ENCODE measurements at regions not wholly inside any gene's neighbourhood (a gene's known extent, or its start where the extent isn't known, plus 50 kb on each side); places are given as distances from the start of the nearest gene placed in this dataset.

DNA sequence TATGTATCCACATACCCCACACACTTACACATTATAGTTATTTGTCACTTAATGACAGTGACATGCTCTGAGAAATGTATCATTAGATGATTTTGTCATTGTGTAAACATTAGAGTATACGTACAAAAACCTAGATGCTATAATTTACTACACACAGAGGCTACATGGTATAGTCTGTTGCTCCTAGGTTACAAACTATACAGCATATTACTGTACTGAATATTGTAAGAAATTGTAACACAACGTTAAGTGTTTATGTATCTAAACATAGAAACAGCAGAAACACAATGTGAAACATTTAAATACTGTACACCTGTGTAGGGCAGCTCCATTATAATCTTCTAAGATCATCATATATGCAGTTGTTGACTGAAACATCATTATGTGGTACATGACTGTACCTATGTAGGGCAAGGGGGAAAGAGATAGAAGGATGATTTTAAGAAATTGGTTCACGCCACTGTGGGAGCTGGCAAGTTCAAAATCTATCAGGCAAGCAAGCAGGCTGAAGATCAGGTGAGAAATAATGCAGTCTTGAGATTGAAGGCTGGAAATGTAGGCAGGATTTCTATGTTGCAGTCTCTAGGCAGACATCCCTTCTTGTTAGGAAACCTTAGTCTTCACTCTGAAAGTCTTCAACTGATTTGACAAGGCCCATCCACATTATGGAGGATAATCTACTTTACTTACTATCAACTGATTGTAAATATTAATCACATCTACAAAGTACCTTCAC, 78.0 kb upstream of the CPEB2 start:
- H3K4me3 ChIP-seq = no peak overlapping the region
- Mint-ChIP-seq H3K9me3 (no peaks in the 10 kb centered on the region; the same call in 2 of the 3 replicates), H3K27ac (no peak overlapping the region), H3K4me3 (no peak overlapping the region), H3K27me3 (ENCODE audit: insufficient read depth, low read depth, poor library complexity) (peaks cover 7% of the 10 kb centered on the region), H3K36me3 (ENCODE audit: low read depth) (no peaks in the 10 kb centered on the region), H3K4me1 (peaks cover 5% of the 10 kb centered on the region; the same call in 2 of the 3 replicates)
- TF ChIP-seq, protein P1, sequence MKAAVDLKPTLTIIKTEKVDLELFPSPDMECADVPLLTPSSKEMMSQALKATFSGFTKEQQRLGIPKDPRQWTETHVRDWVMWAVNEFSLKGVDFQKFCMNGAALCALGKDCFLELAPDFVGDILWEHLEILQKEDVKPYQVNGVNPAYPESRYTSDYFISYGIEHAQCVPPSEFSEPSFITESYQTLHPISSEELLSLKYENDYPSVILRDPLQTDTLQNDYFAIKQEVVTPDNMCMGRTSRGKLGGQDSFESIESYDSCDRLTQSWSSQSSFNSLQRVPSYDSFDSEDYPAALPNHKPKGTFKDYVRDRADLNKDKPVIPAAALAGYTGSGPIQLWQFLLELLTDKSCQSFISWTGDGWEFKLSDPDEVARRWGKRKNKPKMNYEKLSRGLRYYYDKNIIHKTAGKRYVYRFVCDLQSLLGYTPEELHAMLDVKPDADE (IDR thresholded peaks at IDR 0.05) = no peak
- TF ChIP-seq ZNF114 (CRISPR knock-in tag; IDR thresholded peaks at IDR 0.05) (no peak), STAT1 (IDR thresholded peaks at IDR 0.05; ENCODE audit: unreplicated experiment) (no peak), POLR2AphosphoS5 (IDR thresholded peaks at IDR 0.05; ENCODE audit: low read depth) (no peak), NANOG (IDR thresholded peaks at IDR 0.05; ENCODE audit: borderline replicate concordance) (no peak), EZH2phosphoT487 (IDR thresholded peaks at IDR 0.05; ENCODE audit: unreplicated experiment) (no peak), JUNB (IDR thresholded peaks at IDR 0.05; ENCODE audit: unreplicated experiment) (no peak)
- TF ChIP-seq, protein P2, sequence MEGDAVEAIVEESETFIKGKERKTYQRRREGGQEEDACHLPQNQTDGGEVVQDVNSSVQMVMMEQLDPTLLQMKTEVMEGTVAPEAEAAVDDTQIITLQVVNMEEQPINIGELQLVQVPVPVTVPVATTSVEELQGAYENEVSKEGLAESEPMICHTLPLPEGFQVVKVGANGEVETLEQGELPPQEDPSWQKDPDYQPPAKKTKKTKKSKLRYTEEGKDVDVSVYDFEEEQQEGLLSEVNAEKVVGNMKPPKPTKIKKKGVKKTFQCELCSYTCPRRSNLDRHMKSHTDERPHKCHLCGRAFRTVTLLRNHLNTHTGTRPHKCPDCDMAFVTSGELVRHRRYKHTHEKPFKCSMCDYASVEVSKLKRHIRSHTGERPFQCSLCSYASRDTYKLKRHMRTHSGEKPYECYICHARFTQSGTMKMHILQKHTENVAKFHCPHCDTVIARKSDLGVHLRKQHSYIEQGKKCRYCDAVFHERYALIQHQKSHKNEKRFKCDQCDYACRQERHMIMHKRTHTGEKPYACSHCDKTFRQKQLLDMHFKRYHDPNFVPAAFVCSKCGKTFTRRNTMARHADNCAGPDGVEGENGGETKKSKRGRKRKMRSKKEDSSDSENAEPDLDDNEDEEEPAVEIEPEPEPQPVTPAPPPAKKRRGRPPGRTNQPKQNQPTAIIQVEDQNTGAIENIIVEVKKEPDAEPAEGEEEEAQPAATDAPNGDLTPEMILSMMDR (conservative IDR thresholded peaks at IDR 0.05; ENCODE audit: low read depth in 2 of 2) = no peak
- no peak overlapping the region for H2AFZ ChIP-seq
- H3K9me2 ChIP-seq (ENCODE audit: insufficient read depth) = no peaks in the 10 kb centered on the region
- H3K36me3 ChIP-seq (ENCODE audit: insufficient read depth) = no peaks in the 10 kb centered on the region
- no peak overlapping the region for H3K27ac ChIP-seq (ENCODE audit: low read depth)
- H3K79me2 ChIP-seq (replicated peaks; ENCODE audit: insufficient read depth) = no peaks in the 10 kb centered on the region
- H3K4me1 ChIP-seq (ENCODE audit: insufficient read depth) = 0 out of 2 replicates have a peak, but pooled peaks cover 4% of the 10 kb centered on the region
- H3F3A ChIP-seq (replicated peaks; ENCODE audit: low read depth) = no peaks in the 10 kb centered on the region
- ATAC-seq (no peak), DNase-seq (ENCODE audit: low spot score) (no peak)
- H3K27me3 ChIP-seq (ENCODE audit: insufficient read depth) = no peaks in the 10 kb centered on the region
- H4K20me1 ChIP-seq (replicated peaks; ENCODE audit: insufficient read depth) = no peaks in the 10 kb centered on the region
- H3K4me2 ChIP-seq = no peak overlapping the region

DNA sequence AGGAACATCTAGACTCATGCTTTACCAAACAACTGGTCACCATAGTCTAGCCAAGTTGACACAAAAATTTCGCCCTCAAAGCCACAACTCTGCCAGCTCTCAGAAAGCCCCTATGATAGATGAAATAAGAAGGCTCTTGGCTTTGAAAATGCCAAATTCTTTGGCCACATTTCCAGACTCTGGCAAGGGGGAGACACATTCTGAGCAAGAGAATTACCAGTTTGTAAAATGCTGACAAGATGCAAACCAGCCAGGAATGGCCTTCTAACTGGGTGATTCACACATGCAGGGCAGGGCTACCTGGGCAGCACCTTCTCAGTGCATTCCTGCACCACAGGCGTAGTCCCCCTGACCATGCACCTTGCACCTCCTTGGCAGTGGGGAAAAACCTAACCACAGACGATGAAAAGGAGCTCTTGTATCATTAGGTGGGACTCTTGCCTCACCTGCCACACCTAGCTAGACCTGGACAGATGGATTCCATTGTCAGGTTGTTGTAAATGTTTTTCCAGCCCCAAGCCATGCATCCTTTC, 77.4 kb upstream of the CPEB2 start:
- Mint-ChIP-seq H3K9me3 (no peaks in the 10 kb centered on the region; the same call in 2 of the 3 replicates), H3K27ac (no peak overlapping the region), H3K4me1 (peaks cover 5% of the 10 kb centered on the region; the same call in 2 of the 3 replicates), H3K36me3 (ENCODE audit: low read depth) (no peaks in the 10 kb centered on the region), H3K4me3 (no peak overlapping the region), H3K27me3 (ENCODE audit: insufficient read depth, low read depth, poor library complexity) (peaks cover 7% of the 10 kb centered on the region)
- H3K4me2 ChIP-seq = no peak overlapping the region
- H3F3A ChIP-seq (replicated peaks; ENCODE audit: low read depth) = no peaks in the 10 kb centered on the region
- no peak overlapping the region for H3K4me3 ChIP-seq
- H3K79me2 ChIP-seq (replicated peaks; ENCODE audit: insufficient read depth) = no peaks in the 10 kb centered on the region
- H3K27ac ChIP-seq (ENCODE audit: low read depth) = no peak overlapping the region
- no peaks in the 10 kb centered on the region for H4K20me1 ChIP-seq (replicated peaks; ENCODE audit: insufficient read depth)
- H3K27me3 ChIP-seq (ENCODE audit: insufficient read depth) = no peaks in the 10 kb centered on the region
- no peaks in the 10 kb centered on the region for H3K9me2 ChIP-seq (ENCODE audit: insufficient read depth)
- DNase-seq (ENCODE audit: low spot score) (no peak), ATAC-seq (no peak)
- 0 out of 2 replicates have a peak, but pooled peaks cover 4% of the 10 kb centered on the region for H3K4me1 ChIP-seq (ENCODE audit: insufficient read depth)
- H2AFZ ChIP-seq = no peak overlapping the region
- no peaks in the 10 kb centered on the region for H3K36me3 ChIP-seq (ENCODE audit: insufficient read depth)
- TF ChIP-seq POLR2AphosphoS5 (IDR thresholded peaks at IDR 0.05; ENCODE audit: low read depth) = no peak
- TF ChIP-seq NANOG (IDR thresholded peaks at IDR 0.05; ENCODE audit: borderline replicate concordance) = no peak
- no peak for TF ChIP-seq ZNF331 (CRISPR knock-in tag; IDR thresholded peaks at IDR 0.05; ENCODE audit: low read depth)

Data from GM23338 (cell line).